Activated naive CD4-positive, alpha-beta T cell treated with Interleukin-2 at 50 U/mL for 16 hours (primary cell): ENCODE measurements at regions not wholly inside any gene's neighbourhood (a gene's known extent, or its start where the extent isn't known, plus 50 kb on each side); places are given as distances from the start of the nearest gene placed in this dataset.

ENCODE experiments used
- DNase-seq: peaks from one replicate; pipeline ENCODE4 v3.0.0-alpha.2; 2020

- DNase-seq = no peak
These were observed 195.2 kb upstream of the C1QTNF7 start for GRCh38 chr4:15232366-15233263.

GRCh38 chr4:15233264-15233597, 194.6 kb upstream of the C1QTNF7 start:
- DNase-seq = no peak

- no peak for DNase-seq
These were observed 194.2 kb upstream of the C1QTNF7 start for GRCh38 chr4:15233626-15234025.

GRCh38 chr4:15234116-15234855, 193.5 kb upstream of the C1QTNF7 start:
- no peak for DNase-seq

- no peak for DNase-seq
These were observed 193.0 kb upstream of the C1QTNF7 start for GRCh38 chr4:15234856-15235126.

GRCh38 chr4:15235135-15235534, 192.7 kb upstream of the C1QTNF7 start:
- DNase-seq = no peak

- no peak for DNase-seq
These were observed 190.1 kb upstream of the C1QTNF7 start for GRCh38 chr4:15237648-15238230.

GRCh38 chr4:15238720-15239119, 189.1 kb upstream of the C1QTNF7 start:
- DNase-seq = no peak

GRCh38 chr4:15239866-15240265, 188.0 kb upstream of the C1QTNF7 start:
- no peak for DNase-seq

- DNase-seq = no peak
These were observed 187.1 kb upstream of the C1QTNF7 start for GRCh38 chr4:15240764-15241163.

GRCh38 chr4:15242021-15242420, 185.8 kb upstream of the C1QTNF7 start:
- no peak for DNase-seq

GRCh38 chr4:15244354-15244753, 183.5 kb upstream of the C1QTNF7 start:
- DNase-seq = no peak

- no peak for DNase-seq
These were observed 182.8 kb upstream of the C1QTNF7 start for GRCh38 chr4:15245006-15245530.

- no peak for DNase-seq
These were observed 177.8 kb upstream of the C1QTNF7 start for GRCh38 chr4:15250021-15250441.

- DNase-seq = no peak
These were observed 174.5 kb upstream of the C1QTNF7 start for GRCh38 chr4:15253349-15253748.

- no peak for DNase-seq
These were observed 173.5 kb upstream of the C1QTNF7 start for GRCh38 chr4:15254236-15254880.

- DNase-seq = no peak
These were observed 172.3 kb upstream of the C1QTNF7 start for GRCh38 chr4:15255537-15255936.

GRCh38 chr4:15260758-15261157, 167.1 kb upstream of the C1QTNF7 start:
- DNase-seq = no peak

GRCh38 chr4:15262396-15262795, 165.4 kb upstream of the C1QTNF7 start:
- no peak for DNase-seq

GRCh38 chr4:15270201-15270600, 157.6 kb upstream of the C1QTNF7 start:
- no peak for DNase-seq

GRCh38 chr4:15286041-15286440, 141.8 kb upstream of the C1QTNF7 start:
- no peak for DNase-seq

- no peak for DNase-seq
These were observed 136.7 kb upstream of the C1QTNF7 start for GRCh38 chr4:15291122-15291521.

- DNase-seq = no peak
These were observed 134.1 kb upstream of the C1QTNF7 start for GRCh38 chr4:15293711-15294110.
